ENCODE measurements at regions not wholly inside any gene's neighbourhood (a gene's known extent, or its start where the extent isn't known, plus 50 kb on each side); places are given as distances from the start of the nearest gene placed in this dataset.
A peak's percentile ranks its signal among the peaks of the same experiment; 100 is the strongest.
"Not testable (repeated sequence)": the region's sequence is repeated elsewhere in the genome, so short reads cannot be mapped to it uniquely, and the experiment has no call there.

DNA sequence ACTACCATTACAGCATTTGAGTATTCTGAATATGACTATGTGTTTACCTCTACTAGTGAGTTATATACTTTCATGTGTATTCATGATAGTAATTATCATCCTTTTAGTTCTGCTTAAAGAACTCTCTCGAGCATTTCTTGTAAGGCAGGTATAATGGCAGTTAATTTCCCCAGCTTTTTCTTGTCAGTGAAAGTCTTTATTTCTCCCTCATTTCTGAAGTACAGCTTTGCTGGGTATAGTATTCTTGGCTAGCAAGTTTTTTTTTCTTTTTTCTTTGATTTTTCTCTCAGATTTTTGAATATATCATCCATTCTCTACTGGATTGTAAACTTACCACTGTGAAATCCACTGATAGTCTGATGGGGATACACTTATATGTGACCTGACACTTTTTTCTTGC lies 165.9 kb upstream of the ARHGAP5 start:
- DNase-seq: no peak

DNA sequence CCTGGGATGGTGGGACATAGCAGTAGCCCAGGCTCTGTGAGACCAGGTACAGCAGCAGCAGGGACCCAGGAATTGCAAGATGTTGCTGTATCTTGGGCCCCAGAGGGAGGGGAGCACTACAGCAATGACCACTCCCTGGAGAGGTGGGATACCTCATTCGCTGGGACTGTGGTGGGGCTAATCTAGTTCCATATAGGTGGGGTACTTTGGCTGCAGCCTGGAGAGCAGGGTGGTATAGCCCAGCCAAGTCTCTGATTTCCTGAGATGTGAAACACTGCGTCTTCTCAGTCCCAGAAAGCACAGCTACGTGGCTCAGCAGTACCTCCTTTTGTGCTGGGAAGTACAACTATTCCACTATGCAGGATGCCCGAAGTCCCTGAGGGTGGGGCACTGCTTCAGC lies 163.7 kb upstream of the ARHGAP5 start:
- DNase-seq: no peak

DNA sequence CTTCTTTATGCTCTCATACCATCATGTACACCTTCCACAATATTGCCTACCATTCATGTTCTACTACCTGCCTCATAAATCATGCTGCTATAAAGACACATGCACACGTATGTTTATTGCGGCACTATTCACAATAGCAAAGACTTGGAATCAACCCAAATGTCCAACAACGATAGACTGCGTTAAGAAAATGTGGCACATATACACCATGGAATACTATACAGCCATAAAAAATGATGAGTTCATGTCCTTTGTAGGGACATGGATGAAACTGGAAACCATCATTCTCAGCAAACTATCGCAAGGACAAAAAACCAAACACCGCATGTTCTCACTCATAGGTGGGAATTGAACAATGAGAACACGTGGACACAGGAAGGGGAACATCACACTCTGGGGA lies 158.8 kb upstream of the ARHGAP5 start:
- DNase-seq: not testable (repeated sequence)

DNA sequence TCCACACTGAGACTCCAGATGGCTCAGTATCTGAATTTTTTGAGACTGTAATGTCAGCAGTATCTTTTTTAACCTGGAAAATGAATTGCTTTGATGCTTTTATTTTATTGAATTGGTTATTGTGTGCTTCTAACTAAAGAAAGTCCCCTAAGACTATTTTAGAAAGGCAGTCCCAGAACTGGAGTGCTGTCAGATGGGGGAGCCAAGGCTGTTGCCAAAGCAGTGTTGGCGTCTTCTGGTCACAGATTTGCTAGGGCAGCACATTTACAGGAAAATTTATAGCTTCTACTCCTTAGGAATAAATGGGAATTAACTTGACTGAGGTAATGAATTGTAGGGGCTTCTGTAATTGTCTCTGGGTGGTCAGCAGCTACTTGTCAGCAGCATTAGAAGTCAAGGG lies 157.1 kb upstream of the ARHGAP5 start:
- DNase-seq: no peak

DNA sequence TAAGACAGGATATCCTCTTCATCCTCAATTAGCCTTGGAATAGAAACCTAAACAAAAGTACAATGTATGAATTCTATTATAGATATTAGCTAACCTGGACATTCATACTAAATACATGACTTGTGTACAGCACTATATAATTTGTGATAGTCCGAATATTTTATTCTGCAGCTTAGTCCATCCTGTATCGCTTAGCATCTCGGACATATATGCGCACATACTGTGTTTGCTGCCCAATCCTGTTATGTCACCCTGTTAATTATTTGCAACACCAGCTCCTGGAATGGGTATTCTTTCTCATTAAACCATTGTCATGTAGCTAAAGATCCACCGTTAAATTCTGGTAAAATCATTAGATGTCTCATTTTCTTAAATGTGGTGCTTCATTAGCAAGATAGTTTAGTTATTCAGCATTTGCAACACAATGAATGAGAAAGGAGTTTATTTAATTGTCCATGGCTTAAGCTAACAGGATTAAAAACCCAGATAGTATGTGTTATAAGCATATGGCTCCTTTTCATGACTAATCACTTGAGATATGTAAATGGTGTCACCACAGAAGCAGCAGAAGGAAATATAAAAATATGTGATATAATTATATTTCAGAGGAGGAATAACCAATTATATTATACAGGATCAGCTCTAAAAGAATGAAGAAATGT lies 156.0 kb upstream of the ARHGAP5 start:
- DNase-seq: no peak

DNA sequence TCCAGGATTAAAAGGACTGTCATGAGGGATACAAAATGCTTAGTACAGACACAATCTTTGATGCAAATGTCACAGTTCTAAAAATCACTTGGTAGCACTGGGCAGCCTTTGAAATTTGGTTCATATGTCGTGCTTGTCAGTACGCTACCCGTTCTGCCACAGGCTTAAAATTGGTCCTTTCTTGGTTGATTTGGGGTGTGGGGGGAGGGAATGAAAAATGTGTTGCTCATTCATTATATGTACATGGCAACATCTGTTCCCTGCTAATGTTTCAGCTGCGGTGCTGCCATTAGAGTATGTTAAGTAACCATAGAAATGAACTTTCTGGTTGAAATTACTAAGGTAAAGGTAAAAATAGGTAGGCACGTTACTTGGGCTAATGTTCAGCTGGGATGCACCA lies 155.4 kb upstream of the ARHGAP5 start:
- DNase-seq: no peak

DNA sequence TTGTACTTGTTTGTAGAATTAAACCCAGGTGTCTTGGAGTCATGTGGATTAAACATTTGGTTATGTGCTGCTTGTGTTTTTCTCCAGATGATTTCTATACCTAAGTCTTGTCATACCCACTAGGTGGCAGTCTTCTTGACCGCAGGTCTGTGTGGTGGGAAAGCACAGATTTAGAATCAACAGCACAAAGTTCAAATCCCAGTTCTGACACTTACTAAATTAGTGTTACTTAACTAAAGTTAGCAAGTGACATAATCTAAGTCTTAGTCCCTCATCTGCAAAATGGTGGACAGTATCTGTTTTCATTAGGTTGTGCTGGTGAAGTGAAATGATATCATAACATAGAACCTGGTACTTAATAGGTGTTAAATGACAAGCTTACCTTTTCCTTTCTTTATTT lies 151.0 kb upstream of the ARHGAP5 start:
- DNase-seq: peak; percentile 29

DNA sequence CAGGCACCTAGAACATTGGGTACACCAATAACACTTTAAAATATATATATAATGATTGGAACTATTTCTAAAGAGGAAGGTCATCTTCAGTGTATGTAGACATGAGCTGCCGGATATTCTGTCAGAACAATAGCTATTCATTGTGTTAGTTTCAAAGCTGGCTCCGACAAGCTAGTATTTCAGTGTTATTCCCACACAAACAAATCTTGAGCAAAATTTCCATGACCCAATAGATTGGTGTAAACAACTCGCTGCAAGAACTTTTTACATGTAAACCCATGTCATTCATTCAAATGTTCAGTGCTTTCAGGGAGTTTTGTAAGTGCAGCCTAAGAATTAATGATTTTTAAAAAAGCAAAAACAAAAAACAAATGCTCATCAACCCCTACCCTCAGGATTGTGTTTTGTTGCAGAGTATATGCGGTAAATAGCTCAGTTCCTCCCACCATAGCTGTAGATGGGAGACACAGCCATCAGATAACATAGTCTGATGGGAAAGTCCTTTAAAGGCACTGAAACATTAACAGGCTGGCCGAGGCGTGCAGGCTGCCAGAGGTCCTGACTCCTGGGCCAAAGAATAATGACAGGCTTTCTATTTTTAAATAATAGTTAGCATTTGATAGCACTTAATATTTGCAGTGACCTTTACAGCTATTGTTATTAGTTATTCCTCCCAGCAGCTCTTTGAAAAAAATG lies 150.3 kb upstream of the ARHGAP5 start:
- peak; percentile 23 for DNase-seq

DNA sequence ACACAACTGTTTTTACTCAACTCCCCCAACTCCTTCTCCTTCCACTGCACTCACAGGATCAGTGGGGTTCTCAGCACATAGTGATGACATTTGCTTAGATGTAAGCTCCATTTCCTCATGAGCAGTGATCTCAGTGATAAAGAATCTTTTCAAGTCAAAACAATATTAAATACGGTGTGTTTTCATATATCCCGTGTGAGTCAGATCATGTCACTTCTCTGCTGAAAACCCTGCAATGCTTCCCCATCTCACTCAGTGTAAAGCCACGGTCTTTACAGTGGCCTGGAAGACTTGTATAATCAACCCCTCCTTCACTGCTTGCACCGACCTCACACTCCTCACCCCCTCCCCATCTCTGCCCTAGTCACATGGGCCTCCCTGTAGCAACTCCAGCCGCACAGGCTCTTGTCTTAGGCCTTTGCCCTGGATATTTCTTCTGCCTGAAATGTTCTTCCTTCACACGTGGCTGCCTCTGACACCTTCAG lies 149.7 kb upstream of the ARHGAP5 start:
- peak; percentile 73 for DNase-seq

DNA sequence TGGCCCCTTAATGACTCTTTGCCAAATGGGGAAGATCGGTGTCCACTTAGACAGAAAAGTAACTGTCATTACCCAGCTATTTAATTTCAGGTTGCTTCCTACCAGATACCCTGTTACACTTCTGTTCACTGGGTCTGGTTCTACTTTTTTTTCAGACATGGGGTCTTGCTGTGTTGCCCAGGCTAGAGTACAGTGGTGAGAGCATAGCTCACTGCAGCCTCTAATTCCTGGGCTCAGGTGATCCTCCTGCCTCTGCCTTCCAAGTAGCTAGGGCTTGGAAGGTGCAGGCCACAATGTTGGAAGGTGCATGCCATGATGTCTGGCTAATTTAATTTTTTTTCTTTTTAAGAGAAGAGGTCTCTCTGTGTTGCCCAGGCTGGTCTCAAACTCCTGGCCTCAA lies 147.0 kb upstream of the ARHGAP5 start:
- DNase-seq: no peak

DNA sequence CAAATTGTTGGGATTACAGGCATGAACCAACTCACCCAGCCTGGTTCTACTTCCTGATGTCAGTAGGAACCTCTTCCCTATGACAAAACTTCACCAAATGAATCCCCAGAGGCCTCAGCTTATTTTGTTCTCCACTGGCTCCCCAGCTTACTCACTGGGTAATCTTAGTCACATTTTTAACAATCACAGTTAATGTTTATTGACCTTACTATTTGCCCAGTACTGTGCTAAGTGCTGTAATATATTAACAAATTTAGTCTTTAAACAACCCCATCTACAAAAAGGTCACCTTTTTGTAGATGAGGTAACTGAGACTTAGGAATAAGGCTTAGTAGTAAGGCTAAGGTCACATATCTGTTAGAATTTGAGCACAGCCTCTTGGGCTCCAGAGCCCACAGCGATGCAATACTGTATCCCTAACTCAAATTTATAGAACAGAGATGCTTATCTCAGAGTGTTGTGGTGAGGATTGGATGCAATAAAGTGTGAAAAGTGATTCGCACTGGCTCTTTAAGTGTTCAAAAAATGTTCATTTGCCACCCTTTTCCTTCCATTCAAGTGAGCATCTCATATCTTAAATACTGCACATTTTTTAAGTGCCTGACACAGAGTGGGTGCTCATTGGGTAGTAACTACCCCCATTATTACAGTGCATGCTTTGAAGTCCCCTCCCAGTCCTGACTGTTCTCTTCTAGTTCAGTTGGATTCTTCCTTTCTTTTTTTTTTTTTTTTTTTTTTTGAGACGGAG lies 146.4 kb upstream of the ARHGAP5 start:
- DNase-seq: no peak

DNA sequence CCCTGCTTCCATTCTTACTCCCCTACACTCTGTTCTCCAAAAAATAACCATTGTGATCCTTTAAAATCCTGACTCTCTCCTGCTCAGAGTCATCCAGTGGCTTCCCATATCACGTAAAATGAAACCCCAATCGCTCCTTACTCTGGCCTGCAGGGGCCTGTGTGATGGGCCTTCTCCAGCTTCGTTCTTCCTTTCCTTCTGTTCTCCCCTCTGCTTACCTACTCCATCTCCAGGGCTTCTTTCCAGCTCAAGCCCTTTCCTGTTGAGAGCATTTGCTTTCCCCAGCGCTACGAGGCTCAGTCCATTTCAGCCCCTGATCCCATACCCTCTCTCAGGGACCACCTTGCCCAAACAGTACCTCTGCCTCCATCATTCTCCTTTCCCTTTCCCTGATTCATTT lies 144.4 kb upstream of the ARHGAP5 start:
- DNase-seq: no peak

DNA sequence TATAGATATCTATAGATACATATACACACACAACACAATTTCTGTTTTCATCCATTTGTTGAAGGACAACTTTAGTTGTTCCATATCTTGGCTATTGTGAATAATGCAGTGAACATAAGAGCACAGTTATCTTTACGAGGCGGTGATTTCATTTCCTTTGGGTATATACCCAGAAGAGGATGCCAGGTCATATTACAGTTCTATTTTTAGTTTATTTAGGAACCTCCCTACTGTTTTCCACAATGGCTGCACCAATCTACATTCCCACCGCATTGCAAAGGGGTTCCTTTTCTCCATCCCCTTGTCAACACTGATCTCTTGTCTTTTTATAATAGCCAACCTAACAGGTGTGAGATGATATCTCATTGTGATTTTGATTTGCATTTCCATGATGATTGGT lies 143.4 kb upstream of the ARHGAP5 start:
- no peak for DNase-seq

DNA sequence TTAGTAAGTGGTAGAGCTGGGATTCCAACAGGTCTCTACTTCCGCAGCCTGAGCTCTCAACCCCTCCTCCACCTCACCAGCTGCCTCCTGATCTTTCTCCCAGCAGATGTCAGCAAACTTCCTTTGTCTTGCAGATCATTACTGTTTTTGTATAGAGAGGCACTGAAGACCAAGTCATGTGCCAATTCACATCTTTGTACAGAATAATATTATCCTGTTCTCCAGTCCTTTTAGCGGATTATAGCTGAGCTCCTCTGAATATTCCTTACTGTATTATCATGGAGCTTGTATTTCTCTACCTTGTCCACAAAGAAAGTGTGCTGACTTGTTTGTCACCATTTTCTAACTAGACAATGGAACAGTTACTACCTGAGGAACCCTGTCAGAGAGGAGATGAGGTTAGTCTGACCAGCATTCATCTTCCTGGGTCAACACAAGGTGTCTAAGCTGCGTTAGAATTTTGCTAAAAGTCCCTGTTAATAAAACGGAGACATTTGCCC lies 142.3 kb upstream of the ARHGAP5 start:
- peak; percentile 47 for DNase-seq

DNA sequence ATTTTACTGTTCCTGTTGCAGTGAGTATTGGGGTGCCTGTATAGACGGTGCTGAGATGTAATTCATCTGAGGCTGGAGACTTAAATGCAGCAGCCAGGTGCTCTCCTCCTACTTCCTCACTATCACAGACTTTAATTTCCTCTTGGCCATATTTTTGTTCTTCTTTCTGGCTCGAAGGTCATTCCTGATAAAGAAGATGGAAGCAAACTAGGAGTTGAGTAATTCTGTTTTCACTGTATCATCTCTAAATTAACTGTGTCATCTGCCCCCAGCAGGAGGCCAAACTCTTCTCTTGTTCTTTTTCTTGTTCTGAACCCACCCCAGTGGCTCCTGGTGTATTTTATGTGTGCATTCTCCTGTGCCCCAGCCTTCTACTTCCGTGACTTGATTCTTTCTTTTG lies 141.7 kb upstream of the ARHGAP5 start:
- no peak for DNase-seq

DNA sequence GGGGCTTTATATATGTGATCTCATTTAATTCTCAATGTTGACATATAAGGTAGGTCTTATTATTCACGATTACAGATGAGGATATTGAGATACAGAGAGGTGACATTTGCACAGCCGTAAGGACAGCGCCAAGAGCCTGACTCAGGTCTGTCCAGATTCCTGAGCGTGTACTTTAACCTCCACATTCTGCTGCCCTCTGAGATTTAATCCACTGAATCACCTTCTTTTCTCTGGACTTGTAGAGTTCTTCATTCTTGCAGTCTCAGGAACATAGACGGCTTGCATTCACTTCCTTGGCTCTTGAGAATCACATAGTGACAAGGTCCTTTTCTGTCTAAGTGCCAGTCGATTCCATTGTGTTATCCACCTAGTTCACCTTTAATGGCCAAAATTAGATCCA lies 141.0 kb upstream of the ARHGAP5 start:
- no peak for DNase-seq

DNA sequence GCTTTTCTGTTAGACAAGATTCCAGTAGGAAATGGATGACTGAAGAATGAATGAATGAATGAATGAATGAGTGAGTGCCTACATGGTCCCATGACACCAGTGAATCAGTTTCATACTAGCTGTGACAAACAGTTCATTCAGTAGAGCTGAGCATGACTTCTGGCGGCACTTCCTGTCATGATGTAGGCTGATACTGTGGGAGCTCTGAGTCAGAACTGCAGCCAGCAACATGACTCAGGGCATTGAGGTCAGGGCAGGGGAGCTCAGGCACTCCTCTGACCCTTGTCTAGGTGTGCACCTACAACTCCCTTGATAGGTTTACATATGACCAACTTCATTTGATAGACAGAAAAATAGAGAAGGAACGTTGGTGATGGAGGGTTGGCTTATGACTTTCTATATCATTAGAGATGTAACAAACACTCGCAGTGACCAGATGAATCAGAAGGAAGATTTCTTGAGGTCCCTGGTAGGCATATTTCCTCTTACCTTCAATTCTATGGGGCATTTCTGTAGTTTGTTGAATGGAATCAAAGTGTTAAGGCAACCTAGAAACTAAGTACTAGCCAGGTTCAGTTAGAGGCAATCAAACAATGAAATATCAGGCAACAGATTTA lies 139.3 kb upstream of the ARHGAP5 start:
- DNase-seq: no peak

DNA sequence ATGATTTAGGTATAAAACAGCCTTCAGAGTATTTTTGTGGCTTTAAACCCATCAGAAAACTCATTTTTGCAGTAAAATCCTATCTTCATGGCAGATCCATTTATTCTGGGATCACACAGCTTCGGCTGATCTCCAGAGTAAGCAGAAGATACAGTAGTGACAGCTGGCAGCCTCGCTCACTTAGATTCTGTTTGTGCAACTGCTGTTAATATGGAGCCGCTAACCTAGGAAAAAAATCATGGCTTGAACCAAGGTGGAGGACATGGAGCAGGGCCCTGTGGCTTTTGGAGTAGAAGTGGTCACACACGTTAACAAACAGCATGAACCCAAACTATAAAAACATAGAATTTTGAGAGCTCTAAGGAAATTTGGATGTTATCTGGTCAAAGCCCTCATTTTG lies 137.2 kb upstream of the ARHGAP5 start:
- DNase-seq: no peak

DNA sequence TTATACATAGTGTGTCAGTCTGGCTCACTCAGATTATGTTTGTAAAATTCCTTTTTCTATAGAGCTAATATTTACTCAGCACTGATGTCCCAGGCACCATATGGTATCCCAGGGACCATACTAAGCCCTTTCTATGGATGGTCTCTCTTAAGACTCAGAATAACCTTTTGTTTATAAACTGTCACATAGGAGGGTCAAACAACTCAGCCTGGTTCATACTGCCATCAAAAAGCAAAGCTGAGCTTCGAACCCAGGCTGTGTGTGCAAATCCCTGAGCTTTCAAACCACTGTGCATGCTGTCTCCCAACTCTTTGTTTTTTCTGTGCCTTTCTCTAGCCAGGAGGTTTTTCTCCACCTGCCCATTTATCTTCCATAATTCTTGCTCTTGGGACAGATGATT lies 135.6 kb upstream of the ARHGAP5 start:
- DNase-seq: no peak

DNA sequence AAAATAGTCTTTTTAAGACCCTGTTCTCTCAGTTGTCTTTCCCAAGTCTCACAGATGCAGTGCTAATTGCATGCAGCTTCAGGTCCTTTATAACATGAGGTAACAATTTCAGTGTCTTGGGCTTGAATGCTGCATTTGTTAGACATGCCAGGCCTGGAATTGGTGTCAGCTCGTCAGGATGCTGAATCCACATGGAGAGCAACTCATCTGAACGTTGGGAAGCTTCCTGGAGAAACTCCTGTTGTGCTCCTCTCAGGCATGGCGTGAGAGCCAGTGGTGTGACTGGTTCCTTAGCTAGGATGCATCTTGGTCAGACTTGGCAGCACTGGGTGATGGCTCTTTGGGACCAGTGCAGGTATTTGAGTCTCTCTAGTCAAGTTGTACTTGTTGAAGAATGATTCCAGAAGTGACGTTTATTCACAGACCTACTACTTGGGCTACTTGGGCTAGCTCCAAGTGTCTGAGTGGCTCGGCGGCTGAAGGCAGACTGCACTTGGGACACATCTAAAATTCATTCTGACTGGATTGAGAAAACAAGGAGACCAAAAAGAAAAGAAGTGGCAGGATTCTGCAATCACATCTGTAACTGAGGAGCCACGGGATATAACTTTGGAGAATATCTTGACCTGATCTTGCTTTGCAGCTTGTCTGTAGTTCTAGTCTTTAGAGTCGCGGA lies 134.8 kb upstream of the ARHGAP5 start:
- no peak for DNase-seq

DNA sequence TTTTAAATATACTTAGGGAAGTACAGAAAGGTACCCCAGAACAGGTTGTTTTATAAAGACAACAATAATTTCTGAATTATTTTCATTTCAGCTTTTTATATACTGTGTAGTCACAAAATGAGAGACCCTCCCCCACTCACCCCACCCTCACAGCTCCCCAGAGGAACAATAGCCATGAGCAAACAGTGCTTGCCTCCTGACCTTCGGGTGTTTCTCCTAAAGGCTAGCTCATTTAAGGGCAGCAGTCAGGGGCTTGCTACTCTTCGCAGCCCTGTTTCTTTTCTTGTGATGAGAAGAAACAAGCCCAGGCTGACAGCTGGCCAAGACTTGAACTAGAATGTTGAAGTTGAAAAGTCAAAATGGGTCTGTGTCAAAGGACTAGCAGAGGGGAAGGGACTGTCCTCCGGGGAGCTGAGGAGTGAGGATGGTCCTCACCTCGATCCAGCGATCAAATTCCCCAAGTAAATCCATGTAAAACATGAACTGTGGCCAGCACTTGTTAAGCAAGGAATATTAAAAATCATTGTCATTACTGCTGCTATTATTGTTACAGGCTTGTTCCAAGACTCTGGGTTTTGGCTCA lies 133.8 kb upstream of the ARHGAP5 start:
- DNase-seq: no peak

DNA sequence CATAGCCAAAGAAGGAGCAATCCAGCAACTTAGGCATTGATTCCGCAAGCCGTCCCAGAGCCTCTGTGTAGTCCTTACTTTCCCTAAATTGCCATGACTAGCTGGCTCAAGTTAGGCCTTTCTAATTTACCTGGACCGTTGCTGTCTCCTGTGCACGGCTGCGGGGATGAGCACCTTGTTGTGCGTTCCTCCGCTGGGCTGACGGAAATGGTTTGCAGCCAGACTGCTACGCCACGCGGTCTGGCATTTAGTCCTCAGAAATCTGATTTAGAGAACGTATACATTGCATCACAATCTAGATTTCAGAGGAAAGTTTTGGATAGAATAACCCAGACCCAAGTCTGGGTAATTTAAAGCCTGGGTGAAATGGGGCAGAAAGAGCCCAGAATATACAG lies 133.2 kb upstream of the ARHGAP5 start:
- DNase-seq: no peak

Data from retina (tissue), 1 donor.